ENCODE measurements at regions not wholly inside any gene's neighbourhood (a gene's known extent, or its start where the extent isn't known, plus 50 kb on each side); places are given as distances from the start of the nearest gene placed in this dataset.

GRCh38 chr21:35401476-35401875 lies 352.4 kb upstream of the RUNX1 start:
- TF ChIP-seq CTCF (IDR thresholded peaks at IDR 0.05) (no peak), MXI1 (IDR thresholded peaks at IDR 0.05; ENCODE audit: low read depth, low read length) (no peak), CHD2 (IDR thresholded peaks at IDR 0.05; ENCODE audit: low read length, partially characterized antibody) (no peak), PBX3 (IDR thresholded peaks at IDR 0.05) (no peak), TEAD4 (IDR thresholded peaks at IDR 0.05; ENCODE audit: borderline replicate concordance, insufficient read depth) (no peak), RXRA (IDR thresholded peaks at IDR 0.05; ENCODE audit: borderline replicate concordance, low read depth) (no peak), RAD21 (IDR thresholded peaks at IDR 0.05; ENCODE audit: low read length) (no peak), POLR2AphosphoS5 (IDR thresholded peaks at IDR 0.05; ENCODE audit: low read depth, low read length) (no peak)

All from SK-N-SH (cell line).